Mesothelial cell of epicardium (in vitro differentiated cells): ENCODE measurements at regions not wholly inside any gene's neighbourhood (a gene's known extent, or its start where the extent isn't known, plus 50 kb on each side); places are given as distances from the start of the nearest gene placed in this dataset.
"Not testable (repeated sequence)": the region's sequence is repeated elsewhere in the genome, so short reads cannot be mapped to it uniquely, and the experiment has no call there.

Experiments used
- DNase-seq, 2 experiments: peaks; one replicate each; pipeline ENCODE4 v3.0.0; 2021; ENCODE audit warnings: low spot score in 2 of 2; ENCODE audit not compliant: unreplicated experiment in 2 of 2
- H3K27ac Mint-ChIP-seq: 2 replicates; pipeline ENCODE4 v1.8.0; 2021; ENCODE audit warnings: mixed read lengths
- H3K27me3 Mint-ChIP-seq: 2 replicates; pipeline ENCODE4 v1.8.0; 2021; ENCODE audit warnings: low read depth, mixed read lengths
- H3K36me3 Mint-ChIP-seq: 2 replicates; pipeline ENCODE4 v1.8.0; 2021; ENCODE audit warnings: mixed read lengths
- H3K4me1 Mint-ChIP-seq: 2 replicates; pipeline ENCODE4 v1.8.0; 2021; ENCODE audit warnings: mixed read lengths
- H3K4me3 Mint-ChIP-seq: 2 replicates; pipeline ENCODE4 v1.8.0; 2021; ENCODE audit warnings: mild to moderate bottlenecking, moderate library complexity, mixed read lengths
- H3K9me3 Mint-ChIP-seq: 2 replicates; pipeline ENCODE4 v1.8.0; 2021; ENCODE audit warnings: mixed read lengths
- TF ChIP-seq, protein P1 (sequence below): fragments of 200-600 bp; sonication (generic); IDR thresholded peaks from one replicate; pipeline ENCODE4 v1.5.0; 2021; ENCODE audit warnings: antibody characterized with exemption; ENCODE audit not compliant: unreplicated experiment

DNA sequence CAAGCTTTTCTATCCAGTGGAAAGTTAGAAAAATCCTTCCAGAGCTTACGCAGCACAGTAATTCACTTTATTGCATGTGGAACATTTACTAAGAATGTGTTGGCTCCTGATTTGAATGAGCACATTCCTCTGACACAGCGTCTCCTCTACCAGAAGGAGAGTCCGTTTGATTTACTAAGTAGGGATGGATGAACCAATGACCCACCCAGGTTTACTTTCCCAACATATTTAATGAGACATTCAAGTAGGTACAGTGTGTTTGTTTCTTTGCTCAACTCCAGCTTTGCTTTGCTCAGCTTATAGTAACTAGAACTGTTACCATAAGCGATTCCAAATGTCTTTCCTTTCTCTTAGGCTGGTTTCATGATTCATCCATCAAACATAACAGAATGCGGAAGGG, 161.7 kb downstream of the SMARCA1 start:
- Mint-ChIP-seq H3K36me3 (peaks cover 9% of the 10 kb centered on the region), H3K27me3 (no peaks in the 10 kb centered on the region), H3K4me1 (no peaks in the 10 kb centered on the region), H3K9me3 (peaks cover 34% of the 10 kb centered on the region), H3K4me3 (no peak overlapping the region), H3K27ac (no peak overlapping the region)
- DNase-seq: no peak
- TF ChIP-seq, protein P1, sequence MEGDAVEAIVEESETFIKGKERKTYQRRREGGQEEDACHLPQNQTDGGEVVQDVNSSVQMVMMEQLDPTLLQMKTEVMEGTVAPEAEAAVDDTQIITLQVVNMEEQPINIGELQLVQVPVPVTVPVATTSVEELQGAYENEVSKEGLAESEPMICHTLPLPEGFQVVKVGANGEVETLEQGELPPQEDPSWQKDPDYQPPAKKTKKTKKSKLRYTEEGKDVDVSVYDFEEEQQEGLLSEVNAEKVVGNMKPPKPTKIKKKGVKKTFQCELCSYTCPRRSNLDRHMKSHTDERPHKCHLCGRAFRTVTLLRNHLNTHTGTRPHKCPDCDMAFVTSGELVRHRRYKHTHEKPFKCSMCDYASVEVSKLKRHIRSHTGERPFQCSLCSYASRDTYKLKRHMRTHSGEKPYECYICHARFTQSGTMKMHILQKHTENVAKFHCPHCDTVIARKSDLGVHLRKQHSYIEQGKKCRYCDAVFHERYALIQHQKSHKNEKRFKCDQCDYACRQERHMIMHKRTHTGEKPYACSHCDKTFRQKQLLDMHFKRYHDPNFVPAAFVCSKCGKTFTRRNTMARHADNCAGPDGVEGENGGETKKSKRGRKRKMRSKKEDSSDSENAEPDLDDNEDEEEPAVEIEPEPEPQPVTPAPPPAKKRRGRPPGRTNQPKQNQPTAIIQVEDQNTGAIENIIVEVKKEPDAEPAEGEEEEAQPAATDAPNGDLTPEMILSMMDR: no peak

DNA sequence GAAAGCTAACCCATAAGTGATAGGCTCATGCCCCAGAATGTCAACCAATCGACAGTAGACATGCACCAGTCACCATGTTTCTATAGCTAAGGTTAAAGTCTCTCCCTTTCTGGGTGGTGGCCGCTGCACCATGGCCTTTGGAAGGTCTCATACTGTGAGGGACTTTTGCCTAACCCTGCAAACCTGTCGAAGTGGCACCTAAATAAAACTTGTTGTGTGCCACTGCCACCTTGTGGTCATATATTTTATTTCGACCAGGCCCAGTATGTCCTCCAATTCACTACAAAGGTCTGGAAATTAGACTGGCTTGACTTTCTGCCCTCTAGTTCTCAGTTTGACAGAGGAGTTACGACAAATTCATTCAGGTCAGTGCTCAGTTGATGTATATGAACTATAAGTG, 163.1 kb downstream of the SMARCA1 start:
- Mint-ChIP-seq H3K36me3 (peaks cover 12% of the 10 kb centered on the region), H3K27me3 (no peaks in the 10 kb centered on the region), H3K9me3 (peaks cover 34% of the 10 kb centered on the region), H3K27ac (no peak overlapping the region), H3K4me1 (no peaks in the 10 kb centered on the region), H3K4me3 (no peak overlapping the region)
- DNase-seq: no peak
- TF ChIP-seq, protein P1: peak; percentile 53

DNA sequence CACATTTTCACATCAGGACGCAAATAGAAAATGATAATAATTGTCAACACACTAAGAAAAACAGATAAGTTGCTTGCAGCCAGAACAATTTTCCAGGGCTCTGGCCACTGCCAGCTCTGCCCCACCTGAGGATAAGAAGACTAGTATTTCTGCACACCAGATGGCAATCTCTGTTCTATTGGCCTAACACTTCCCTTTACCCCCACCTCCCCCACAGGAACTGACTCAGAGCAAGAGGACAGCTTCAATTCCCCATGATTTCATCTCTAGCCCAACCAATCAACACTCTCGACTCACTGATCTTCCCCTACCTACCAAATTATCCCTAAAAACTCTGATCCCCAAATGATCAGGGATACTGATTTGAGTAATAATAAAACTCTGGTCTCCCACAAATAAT, 164.0 kb downstream of the SMARCA1 start:
- Mint-ChIP-seq H3K9me3 (peaks cover 35% of the 10 kb centered on the region), H3K27ac (no peak overlapping the region), H3K27me3 (no peaks in the 10 kb centered on the region), H3K36me3 (peaks cover 12% of the 10 kb centered on the region), H3K4me3 (no peak overlapping the region), H3K4me1 (no peaks in the 10 kb centered on the region)
- TF ChIP-seq, protein P1: no peak
- no peak for DNase-seq

GRCh38 chrX:129357428-129357827, 165.9 kb downstream of the SMARCA1 start:
- H3K9me3 Mint-ChIP-seq: peaks cover 46% of the 10 kb centered on the region
- not testable (repeated sequence) for H3K27me3 Mint-ChIP-seq, H3K4me1 Mint-ChIP-seq, H3K27ac Mint-ChIP-seq, H3K4me3 Mint-ChIP-seq, DNase-seq
- peaks cover 14% of the 10 kb centered on the region for H3K36me3 Mint-ChIP-seq

- no peaks in the 10 kb centered on the region for H3K27me3 Mint-ChIP-seq
- DNase-seq: no peak
These were observed 176.0 kb downstream of the SMARCA1 start for GRCh38 chrX:129347291-129347690.

DNA sequence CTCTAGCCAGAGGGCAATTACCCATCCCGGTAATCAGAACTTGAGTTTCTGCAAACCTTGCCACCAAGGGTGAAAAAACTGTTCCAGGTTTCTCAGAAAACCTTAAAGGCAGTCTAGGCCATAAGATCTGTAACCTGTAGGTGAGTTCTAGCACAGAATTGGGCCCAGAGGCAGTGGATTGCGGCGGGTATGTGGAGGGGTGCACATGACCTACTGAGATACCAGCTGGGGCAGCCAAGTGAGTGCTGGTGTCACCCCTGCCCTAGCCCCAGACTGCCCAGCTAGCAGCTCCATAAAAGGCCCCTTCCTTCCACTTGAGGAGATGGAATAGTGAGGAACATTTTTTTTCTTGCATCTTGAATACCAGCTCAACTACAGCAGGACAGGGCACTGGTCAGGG, 176.7 kb downstream of the SMARCA1 start:
- H3K36me3 Mint-ChIP-seq: peaks cover 23% of the 10 kb centered on the region
- peaks cover 49% of the 10 kb centered on the region for H3K9me3 Mint-ChIP-seq
- no peaks in the 10 kb centered on the region for H3K4me1 Mint-ChIP-seq
- no peak overlapping the region for H3K27ac Mint-ChIP-seq
- H3K27me3 Mint-ChIP-seq: no peaks in the 10 kb centered on the region
- DNase-seq: no peak
- no peak overlapping the region for H3K4me3 Mint-ChIP-seq
- TF ChIP-seq, protein P1: no peak

More at GRCh38 chrX:129347291-129347690, 176.0 kb downstream of the SMARCA1 start:
- Mint-ChIP-seq H3K9me3 (peaks cover 53% of the 10 kb centered on the region), H3K4me3 (no peak overlapping the region), H3K4me1 (no peaks in the 10 kb centered on the region), H3K27ac (no peak overlapping the region), H3K36me3 (peaks cover 23% of the 10 kb centered on the region)
- TF ChIP-seq, protein P1: no peak

- not testable (repeated sequence) for H3K4me1 Mint-ChIP-seq, H3K27me3 Mint-ChIP-seq, DNase-seq, H3K27ac Mint-ChIP-seq
- Mint-ChIP-seq H3K4me3 (peak overlapping the region; percentile 76), H3K36me3 (peaks cover 27% of the 10 kb centered on the region), H3K9me3 (peaks cover 44% of the 10 kb centered on the region)
These were observed 186.0 kb downstream of the SMARCA1 start for GRCh38 chrX:129337264-129337663.
